Medulla oblongata (tissue), 1 donor: ENCODE measurements at regions not wholly inside any gene's neighbourhood (a gene's known extent, or its start where the extent isn't known, plus 50 kb on each side); places are given as distances from the start of the nearest gene placed in this dataset.

Source experiments
- DNase-seq: peaks from one replicate; pipeline ENCODE4 v3.0.0-alpha.2; 2015; ENCODE audit errors: extremely low spot score

DNA sequence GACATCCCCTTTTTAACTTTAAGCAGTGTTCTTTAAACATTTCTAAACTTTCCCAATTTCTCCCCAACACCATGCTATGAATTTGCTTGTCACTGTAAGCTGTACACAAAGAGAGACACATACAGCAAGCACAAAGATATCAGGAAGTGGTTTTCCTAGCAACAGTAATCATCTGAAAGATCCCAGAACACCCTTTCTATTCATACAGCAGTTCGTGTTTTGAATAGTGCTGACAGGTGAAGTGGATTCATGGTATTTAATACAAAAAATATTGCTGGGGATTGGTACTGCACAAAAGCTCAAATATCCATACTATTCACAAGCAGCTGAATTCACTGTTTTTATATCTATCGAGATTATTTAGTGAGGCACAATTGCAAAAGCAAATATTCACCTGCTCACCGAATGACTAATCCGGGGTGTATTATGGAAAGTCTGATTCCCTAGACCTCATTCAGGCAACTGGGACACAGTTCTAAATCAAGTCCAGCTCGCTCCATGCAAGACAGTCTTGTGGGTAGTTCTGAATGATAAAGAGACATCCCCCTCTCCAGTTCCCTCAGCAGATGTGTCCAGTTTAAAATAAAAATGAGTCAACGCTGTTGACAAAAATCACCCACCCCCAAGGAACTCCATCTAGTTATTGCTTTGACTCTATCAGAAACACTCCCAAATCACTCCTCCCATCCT, 107.1 kb upstream of the TSHZ2 start:
- DNase-seq, result no peak

DNA sequence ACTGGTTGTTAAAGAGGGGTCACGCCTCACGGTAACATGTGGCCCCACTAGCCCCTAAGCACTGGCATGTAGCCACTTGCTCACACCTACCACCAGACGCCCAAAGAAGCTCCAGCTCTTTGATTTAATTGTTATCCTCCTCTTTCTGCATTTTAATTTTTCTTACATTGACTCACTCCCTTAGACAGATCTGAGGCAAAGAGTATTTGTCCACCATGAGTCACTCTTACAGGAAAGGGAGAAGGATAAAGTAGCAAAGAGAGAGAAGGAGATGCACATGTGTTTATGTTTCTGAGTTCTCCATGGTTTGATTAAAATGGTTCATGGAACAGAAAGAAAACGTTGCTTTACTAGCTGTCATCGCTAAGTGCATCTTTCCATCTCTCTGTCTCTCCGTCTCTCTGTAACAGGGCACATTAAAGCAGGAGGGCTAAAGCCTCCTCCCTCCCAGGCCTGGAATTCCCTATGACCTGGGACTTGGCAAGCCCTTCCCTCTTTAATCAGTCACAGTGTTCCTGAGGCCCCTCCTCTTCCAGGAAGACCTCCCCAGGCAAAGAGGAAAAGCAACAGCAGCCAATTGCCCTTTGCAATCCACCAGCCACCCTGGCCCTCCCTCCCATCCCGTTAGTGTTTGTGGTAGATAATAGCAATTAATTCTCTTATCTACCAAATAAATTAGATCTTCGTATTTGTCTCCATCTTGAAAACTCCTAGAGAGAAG, 112.8 kb upstream of the TSHZ2 start:
- DNase-seq, result no peak

DNA sequence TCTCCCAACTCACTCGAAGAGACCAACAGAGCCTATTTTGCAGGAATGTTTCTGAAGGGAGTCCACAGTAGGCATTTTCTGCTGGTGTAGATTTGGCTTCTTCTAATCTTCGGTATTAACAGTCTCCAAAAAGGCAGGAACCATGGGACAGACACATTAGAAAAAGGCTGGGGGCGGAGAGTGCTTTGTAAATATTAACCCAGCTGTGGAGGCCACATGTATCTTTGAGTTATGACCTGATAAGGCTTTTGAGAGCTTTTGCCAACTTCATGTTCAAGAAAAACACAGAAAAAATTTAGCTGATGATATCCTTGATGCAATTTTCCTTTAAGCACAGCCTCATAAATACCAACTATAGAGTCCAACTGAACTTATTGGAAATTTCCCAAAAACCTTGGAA, 119.4 kb upstream of the TSHZ2 start:
- DNase-seq, result no peak

DNA sequence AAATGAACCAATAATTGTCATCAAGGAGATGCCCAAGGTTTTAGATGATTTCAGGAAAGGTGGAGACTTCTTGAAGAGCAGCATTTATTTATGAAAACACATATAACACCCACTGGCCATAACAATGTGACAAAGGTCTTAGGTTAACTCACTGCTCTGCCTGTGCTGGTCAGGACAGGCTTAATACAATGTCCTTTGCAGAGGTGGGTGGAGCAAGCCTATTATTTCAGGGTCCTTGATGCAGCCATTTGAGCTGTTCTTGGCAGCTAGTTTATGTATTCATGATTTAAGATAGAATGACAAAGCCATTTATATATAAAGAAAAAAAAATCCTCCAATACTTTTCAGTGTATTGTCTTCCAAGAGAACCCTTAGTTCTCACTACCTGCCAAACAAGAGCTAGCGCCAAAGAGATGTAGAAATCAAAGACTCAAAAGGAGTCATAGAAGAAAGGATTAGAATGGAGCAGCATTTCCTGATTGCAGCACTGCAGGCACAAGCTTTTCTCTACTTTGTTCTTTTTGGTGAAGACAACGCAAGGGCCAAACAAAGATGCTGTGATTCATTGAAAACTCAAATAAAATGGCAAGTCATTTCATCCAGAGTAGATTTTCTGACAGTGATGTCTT, 124.3 kb upstream of the TSHZ2 start:
- no peak for DNase-seq

DNA sequence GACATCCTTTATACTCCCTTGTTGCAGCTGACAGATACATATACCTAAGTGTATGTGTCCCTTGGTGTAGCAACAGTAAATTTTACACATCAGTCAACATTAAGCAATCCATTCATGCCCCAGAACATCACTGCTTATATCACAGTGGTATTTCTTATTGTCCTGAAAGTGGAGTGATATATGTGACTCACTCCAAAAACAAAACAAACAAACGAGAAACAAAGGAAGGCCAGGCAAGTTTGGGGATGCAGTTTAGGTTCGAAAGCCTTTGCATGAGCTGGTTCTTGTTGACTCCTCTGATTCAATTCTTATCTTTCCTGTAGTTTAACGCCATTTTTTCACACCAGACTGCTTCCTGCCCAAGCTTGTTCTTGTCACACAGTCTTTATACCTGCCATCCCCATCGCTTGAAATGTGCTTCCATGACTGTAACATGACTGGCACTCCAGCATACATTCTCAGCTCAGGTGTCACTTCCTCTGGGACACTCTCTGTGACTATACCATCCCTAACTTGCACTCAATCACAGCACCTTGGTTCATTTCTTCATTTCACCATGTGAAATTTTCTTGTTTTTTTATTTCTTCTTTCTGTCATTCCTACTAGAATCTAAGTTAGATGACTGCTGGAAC, 125.0 kb upstream of the TSHZ2 start:
- no peak for DNase-seq

DNA sequence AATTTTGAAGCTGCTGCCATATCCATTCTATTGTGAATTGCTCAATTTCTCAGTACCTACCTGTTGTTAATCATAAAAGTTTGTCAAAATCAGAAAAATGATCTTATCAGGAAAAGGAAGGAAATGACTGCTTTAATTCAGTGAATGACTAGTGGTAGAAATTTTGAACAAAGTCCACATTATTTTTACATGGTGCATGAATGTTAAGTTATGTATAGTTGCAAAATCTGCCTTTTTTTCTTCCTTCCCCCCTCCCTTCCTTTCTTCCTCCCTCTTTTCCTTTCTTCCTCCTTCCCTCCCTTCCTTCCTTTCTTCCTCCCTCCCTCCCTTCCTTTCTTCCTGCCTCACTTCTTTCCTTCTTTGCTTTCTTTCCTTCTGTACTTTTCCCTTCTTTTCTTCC, 127.1 kb upstream of the TSHZ2 start:
- DNase-seq, result no peak

DNA sequence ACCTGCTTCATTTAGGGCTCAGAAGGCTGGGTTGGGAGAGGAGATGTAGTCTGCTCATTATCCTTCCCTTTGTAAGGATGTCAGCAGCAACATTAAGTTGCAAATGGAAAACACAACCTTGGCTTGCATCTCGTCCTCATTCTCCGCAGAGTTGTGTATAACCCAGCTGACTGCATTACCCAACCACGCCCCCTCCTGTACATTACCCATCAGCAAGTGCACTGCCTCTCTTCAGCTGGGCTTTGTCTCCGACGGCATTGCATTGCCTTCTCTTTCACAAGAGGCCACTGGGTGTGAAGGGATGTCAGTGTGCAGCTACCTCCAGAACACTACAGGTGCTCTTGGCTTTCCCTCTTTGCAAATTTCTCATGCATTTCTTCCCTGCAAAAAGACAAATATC, 128.7 kb upstream of the TSHZ2 start:
- DNase-seq, result no peak

DNA sequence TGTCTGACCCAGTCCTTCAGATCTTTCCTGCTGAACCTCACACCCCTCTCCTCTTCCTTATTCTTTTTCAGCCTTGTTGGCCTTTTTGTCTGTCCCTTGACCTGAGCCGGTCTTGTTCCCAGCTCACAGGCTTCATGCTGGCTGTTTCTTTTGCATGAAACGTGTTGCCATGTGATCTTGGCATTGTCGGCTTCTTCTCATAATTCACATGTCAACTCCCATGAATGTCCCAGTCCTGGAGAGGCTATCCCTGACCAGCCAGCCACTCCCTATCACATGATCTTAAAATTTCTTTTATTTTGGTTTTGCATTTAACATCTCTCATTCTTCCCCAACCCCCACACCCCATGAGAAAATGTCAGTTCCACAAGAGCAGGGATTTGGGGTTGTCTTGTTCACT, 131.2 kb upstream of the TSHZ2 start:
- DNase-seq, result no peak

DNA sequence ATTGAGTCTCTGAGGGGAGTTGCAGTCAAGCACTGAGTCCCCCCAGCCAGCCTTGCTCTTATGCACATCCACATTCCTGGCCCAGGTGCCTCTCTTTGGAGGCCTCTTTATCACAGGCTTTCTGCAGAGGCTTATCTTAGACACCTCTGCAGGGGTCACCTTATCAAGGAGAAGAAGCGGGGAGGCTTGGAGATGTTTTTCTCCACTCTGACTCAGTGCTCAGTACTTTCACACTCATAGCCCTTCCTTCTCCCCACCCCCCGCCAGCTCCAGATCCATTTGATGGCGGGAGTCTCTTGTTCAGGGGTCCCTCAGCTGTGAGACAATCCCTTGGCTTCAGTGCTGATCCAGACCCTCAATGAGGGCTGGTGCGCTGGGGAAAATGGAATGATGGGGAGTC, 132.1 kb upstream of the TSHZ2 start:
- no peak for DNase-seq

DNA sequence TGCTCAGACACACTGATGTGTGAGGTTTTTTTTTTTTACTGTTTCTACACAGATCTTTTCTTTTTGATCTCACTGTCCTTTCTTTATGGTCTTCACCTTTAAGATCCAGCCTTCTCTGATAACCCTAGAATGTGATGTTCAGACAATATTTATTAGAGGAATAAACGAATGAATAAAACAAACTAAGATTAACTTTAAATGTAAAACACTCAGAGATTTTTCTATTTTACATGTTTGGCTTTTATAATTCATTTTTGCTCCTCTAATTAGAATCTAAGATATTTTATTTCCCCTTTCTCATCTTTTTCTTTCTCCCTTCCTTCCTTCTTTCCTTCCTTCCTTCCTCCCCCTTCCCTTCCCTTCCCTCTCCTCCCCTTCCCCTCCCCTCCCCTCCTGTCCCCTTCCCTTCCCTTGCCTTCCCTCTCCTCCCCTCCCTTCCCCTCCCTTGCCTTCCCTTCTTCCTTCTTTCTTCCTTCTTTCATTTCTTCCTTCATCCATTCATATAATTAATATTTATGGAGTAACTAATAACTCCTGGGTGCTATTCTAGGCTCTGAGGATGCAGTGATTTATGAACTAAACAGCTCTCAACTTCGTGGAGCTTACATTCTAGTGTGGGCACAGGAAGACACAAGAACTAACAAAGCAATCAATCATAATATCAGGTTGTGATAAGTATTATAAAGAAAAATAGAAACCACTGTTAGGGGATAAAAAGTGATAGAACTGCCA, 133.5 kb upstream of the TSHZ2 start:
- no peak for DNase-seq

DNA sequence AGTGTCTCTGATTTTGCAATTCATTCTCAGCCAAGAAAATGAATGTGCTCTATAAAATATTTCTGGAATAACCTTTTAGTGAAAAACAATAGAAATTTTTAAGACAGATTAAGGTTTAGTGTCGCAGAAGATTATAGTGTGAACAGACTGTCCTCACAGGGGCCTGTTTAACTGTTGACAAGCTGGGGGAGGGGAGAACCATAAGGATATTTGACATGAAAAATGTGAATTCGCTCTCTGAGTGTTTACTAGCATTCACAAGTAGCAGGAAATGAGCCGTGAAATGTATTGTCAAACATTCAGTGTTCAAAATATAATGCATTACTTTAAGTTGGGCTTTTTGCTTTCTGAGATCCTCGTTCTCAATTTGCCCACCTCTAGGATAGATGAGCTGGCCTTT, 134.8 kb upstream of the TSHZ2 start:
- no peak for DNase-seq

DNA sequence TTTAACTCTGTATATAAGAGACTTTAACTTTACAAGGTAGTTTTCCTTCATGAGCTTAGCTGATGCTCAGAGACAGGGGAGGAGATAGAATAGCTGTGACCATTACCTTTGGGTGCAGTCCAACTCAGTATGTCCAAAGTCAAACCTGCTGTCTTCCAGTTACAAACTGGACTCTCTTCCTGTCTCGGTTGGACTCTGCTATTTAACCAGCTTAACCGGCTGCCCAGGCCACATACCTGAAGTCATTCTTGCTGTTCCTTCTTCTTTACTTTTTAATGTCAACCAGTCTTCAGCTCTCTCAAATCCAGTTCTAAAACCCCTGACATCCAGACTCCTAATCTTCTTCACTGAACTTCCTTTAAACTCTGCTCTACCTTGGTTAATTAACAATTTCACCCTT, 138.3 kb upstream of the TSHZ2 start:
- DNase-seq, result no peak

DNA sequence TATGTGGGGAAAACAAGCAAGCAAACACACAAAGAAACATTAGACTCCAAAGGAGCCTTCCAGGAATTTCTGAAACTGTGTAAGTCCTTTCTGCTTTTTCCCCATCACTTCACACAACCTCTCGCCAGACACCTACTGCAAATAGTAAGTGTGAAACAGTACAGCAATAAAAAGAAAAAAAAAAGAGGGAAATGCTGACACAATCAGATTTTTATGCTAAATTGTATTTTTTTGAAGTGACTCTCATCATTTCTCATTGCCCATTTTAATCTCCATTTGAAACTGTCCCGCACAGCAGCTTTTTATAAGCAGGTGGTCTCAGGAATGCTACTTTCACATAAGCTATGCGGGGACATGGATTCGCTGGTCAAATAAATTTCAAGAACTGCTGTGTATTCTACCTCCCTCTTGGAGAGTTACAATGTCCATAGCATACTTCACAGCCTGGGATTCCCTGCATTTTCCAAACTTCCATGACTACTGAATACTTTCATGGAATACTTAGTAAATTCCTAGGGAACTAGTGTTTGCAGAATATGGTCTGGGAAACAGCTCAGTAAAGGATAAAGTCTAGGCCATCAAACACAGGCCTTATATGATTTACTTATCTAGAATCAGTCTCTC, 139.9 kb upstream of the TSHZ2 start:
- no peak for DNase-seq

DNA sequence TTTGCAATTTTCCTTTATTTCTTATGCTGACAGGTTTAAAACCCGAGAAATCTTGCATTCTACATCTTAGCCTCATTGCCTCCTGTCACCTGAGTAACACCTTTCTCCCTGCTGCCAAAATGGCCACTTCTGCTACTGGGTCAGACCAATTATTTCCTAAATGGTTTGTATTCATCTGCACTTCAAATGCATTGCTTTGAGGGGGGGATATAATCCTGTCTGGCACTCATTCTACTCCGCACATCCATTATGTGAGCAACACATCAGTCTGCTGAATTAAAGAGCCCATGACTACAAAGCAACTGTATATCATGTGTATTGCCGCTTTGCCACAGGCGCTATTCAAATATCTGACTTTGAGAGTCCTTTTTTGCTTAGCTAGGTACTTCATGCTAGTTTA, 141.6 kb upstream of the TSHZ2 start:
- DNase-seq, result no peak

DNA sequence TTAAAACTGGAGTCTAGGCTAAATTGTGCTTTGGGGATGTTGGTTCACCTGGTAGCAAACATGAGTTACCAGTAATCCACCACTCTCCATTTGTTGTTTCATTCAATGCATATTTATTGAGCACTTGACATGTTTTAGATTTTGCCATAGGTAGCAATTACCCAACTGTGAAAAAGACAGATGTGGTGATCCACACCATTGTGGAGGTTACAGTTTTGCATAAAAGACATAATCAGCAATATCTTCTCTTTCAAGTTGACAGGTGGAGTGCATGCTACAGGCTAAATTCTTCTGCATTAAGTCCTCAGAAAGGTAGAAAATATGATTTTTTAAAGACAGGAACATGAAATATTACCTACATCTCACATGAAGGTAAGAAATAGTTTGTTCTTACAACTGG, 143.0 kb upstream of the TSHZ2 start:
- no peak for DNase-seq

DNA sequence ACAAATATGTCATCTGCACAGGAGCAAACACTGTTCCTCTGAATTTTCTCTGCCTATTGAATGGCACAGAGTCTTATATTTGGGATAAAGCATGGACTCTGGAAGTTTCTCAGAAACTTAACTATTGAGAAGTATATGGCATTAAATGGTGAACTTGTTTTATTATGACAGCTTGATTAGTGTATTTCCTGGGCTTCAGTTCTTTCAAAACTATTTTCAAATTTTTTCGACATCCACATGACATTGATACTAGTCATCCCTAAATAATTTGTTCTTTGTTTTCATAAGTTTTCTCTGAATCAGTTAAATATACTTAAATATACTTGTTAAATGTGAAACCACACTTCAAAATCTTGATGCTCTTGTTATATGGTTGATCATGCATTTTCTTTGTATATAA, 144.0 kb upstream of the TSHZ2 start:
- no peak for DNase-seq

DNA sequence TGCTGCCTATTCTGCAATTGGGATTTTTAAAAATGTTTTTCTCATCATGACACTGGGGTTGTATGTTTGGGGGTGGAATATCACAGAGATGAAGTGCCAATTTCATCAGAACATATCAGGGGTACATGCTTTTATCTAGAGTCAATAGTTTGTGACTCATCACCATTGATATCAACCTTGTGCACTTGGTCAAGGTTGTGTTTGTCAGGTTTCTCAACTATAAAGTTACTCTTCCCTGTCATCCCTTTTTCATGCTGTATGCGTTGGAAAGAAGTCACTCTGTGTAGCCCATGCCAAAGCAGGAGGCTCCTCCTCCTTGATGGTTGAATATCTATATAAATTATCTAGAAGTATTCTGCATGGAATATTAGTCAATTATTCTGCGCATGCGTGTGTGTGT, 145.4 kb upstream of the TSHZ2 start:
- DNase-seq, result no peak

DNA sequence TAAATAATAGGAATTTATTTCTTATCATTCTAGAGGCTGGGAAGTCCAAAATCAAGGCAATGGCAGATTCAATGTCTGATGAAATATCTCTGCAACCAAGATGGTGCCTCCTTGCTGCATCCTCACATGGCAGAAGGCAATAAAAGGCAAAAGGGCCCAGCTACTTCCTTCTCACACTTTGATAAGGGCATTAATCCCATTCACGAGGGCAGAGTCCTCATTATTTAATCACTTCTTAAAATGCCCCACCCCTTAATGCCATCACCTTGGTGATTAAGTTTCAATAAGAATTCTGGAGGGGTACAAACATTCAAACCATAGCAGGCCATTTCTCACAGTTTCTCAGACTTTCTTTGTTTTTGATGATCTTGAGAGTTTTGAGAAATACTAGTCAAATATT, 145.8 kb upstream of the TSHZ2 start:
- DNase-seq, result no peak

DNA sequence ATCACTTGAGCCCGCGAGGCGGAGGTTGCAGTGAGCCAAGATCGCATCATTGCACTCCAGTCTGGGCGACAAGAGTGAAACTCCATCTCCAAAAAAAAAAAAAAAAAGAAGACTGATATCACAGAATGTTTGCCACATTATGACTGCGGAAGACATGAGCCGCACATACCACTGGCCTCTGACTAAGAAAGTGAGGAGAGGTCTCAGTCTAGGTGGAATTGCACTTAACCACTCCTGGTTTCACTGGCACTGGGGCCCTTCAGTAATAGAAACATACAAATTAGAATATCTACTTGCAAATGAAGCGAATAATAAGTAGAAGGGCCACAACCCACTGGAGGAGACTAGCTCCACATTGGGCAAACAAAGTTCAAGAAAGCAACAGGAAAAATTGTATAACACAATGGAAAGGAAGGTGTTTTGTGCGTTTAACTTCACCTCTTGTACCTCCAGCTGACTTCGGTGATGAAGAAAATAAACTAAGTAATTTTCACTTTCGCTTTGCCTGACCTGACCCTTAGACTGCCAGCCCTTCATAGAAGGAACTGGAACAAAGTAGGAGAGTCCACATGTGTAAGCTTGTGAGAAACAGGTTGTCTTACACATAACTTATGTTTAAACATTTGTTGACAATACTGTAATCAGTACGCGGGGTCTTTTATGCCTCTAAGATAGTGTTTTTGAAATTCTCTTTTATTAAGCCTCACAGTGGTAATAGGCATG, 147.5 kb upstream of the TSHZ2 start:
- no peak for DNase-seq

DNA sequence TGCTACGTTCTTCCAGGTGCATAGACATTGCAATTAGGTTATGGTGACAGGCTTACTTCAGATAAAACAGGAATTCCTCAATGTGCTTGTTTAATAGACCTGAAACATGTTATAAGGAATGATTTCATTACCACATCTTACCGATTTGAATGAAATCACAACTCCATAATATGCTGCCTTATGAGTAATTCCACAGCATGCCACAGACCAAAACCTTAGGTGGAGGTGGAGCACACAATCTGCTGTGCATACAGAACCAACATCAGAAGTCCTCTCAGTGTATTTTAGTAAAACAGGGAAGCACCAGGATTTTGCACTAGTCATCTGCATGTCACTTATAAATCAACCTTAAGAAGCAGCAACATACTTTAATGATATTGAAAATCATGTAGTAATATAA, 148.9 kb upstream of the TSHZ2 start:
- DNase-seq, result no peak
